PC-3 (cell line): ENCODE measurements at regions not wholly inside any gene's neighbourhood (a gene's known extent, or its start where the extent isn't known, plus 50 kb on each side); places are given as distances from the start of the nearest gene placed in this dataset.

Experiments
- ATAC-seq: fragments of 200-7000 bp; cut with Tn5 transposase; 2 replicates; pipeline ENCODE4 v1.9.1; 2020; ENCODE audit warnings: mild to moderate bottlenecking, moderate library complexity
- BruUV-seq: library from RNA; stranded (reverse); fragments of 400-500 nt; replicated peaks from 2 replicates; lab custom pipeline; 2021; lab: Mats Ljungman, UMichigan
- CTCF ChIA-PET: fragments of 300-600 bp; sonication (Branson Sonifier 250); formaldehyde crosslinking; loops from one replicate; lab custom pipeline; 2022; ENCODE audit warnings: antibody characterized with exemption; lab: Charles Lee
- POLR2A ChIA-PET: fragments of 300-600 bp; sonication (Branson Sonifier 250); formaldehyde crosslinking; loops from one replicate; lab custom pipeline; 2022; ENCODE audit warnings: antibody characterized with exemption; ENCODE audit not compliant: unreplicated experiment; lab: Charles Lee
- DNase-seq: peaks from one replicate; pipeline ENCODE4 v3.0.0-alpha.2; 2015
- H2AFZ ChIP-seq: fragments of 300-600 bp; sonication (generic); 2 replicates; pipeline ENCODE4 v1.6.0; 2016; ENCODE audit warnings: antibody characterized with exemption, low read length
- H3F3A ChIP-seq: fragments of 300-600 bp; sonication (generic); one replicate; pipeline ENCODE4 v1.6.0; 2017; ENCODE audit warnings: antibody characterized with exemption, low read length, control low read depth, mild to moderate bottlenecking; ENCODE audit not compliant: unreplicated experiment
- H3K27ac ChIP-seq: fragments of 300-600 bp; sonication (generic); 2 replicates; pipeline ENCODE4 v1.5.1; 2016; ENCODE audit warnings: mild to moderate bottlenecking, low read length
- H3K27me3 ChIP-seq: fragments of 300-600 bp; sonication (generic); 2 replicates; pipeline ENCODE4 v1.6.1; 2016; ENCODE audit warnings: low read length, mixed read lengths
- H3K36me3 ChIP-seq: fragments of 300-600 bp; sonication (generic); 2 replicates; pipeline ENCODE4 v1.6.1; 2016; ENCODE audit warnings: low read depth, mixed run types, low read length, mixed read lengths
- H3K4me1 ChIP-seq: fragments of 300-600 bp; sonication (generic); 2 replicates; pipeline ENCODE4 v1.5.1; 2016; ENCODE audit warnings: low read length; ENCODE audit not compliant: insufficient read depth
- H3K4me2 ChIP-seq: fragments of 300-600 bp; sonication (generic); 2 replicates; pipeline ENCODE4 v1.6.0; 2016; ENCODE audit warnings: low read length
- H3K4me3 ChIP-seq: fragments of 300-600 bp; sonication (generic); 2 replicates; pipeline ENCODE4 v1.5.1; 2016; ENCODE audit warnings: mild to moderate bottlenecking, low read length, mixed read lengths
- H3K79me2 ChIP-seq: fragments of 300-600 bp; sonication (generic); 2 replicates; pipeline ENCODE4 v1.6.1; 2017; ENCODE audit warnings: low read length, mixed read lengths
- H3K9ac ChIP-seq: fragments of 300-600 bp; sonication (generic); 2 replicates; pipeline ENCODE4 v1.6.0; 2016; ENCODE audit warnings: mild to moderate bottlenecking, low read length
- H3K9me2 ChIP-seq: fragments of 300-600 bp; sonication (generic); replicated peaks from 2 replicates; pipeline ENCODE4 v1.6.1; 2016; ENCODE audit warnings: mixed run types, low read length, mixed read lengths
- H3K9me3 ChIP-seq: fragments of 300-600 bp; sonication (generic); 2 replicates; pipeline ENCODE4 v1.6.1; 2016; ENCODE audit warnings: low read length, mixed read lengths
- H4K20me1 ChIP-seq: fragments of 300-600 bp; sonication (generic); 2 replicates; pipeline ENCODE4 v1.6.1; 2016; ENCODE audit warnings: low read length, mixed read lengths
- EZH2 ChIP-seq: fragments of 300-600 bp; sonication (generic); IDR thresholded peaks from one replicate; pipeline ENCODE4 v1.6.1; 2017; ENCODE audit warnings: antibody characterized with exemption, mild to moderate bottlenecking, low read length; ENCODE audit not compliant: unreplicated experiment
- EZH2phosphoT487 ChIP-seq: fragments of 300-600 bp; sonication (generic); IDR thresholded peaks from 2 replicates; pipeline ENCODE4 v1.6.1; 2018; ENCODE audit warnings: mild to moderate bottlenecking, antibody characterized with exemption, low read length, borderline replicate concordance
- intact Hi-C: fragments of 100-400 bp; cut with micrococcal nuclease; formaldehyde crosslinking; loops from 2 replicates; pipeline ENCODE4 v1.9.0; 2023
- TF ChIP-seq, protein P1 (sequence below): fragments of 300-600 bp; sonication (generic); conservative IDR thresholded peaks from 2 replicates; pipeline ENCODE4 v1.5.1; 2017; ENCODE audit warnings: antibody characterized with exemption, low read depth, mild to moderate bottlenecking, low read length

- CTCF ChIA-PET: no interaction called here
- H3K79me2 ChIP-seq: no peaks in the 10 kb centered on the region
- no peak overlapping the region for H3K4me3 ChIP-seq
- no peak overlapping the region for H3K27ac ChIP-seq
- H3K4me2 ChIP-seq: no peak overlapping the region
- no peaks in the 10 kb centered on the region for H3K9me3 ChIP-seq
- ATAC-seq (no peak), DNase-seq (no peak)
- no TSS peak for BruUV-seq
- TF ChIP-seq EZH2 (no peak), EZH2phosphoT487 (no peak)
- TF ChIP-seq, protein P1, sequence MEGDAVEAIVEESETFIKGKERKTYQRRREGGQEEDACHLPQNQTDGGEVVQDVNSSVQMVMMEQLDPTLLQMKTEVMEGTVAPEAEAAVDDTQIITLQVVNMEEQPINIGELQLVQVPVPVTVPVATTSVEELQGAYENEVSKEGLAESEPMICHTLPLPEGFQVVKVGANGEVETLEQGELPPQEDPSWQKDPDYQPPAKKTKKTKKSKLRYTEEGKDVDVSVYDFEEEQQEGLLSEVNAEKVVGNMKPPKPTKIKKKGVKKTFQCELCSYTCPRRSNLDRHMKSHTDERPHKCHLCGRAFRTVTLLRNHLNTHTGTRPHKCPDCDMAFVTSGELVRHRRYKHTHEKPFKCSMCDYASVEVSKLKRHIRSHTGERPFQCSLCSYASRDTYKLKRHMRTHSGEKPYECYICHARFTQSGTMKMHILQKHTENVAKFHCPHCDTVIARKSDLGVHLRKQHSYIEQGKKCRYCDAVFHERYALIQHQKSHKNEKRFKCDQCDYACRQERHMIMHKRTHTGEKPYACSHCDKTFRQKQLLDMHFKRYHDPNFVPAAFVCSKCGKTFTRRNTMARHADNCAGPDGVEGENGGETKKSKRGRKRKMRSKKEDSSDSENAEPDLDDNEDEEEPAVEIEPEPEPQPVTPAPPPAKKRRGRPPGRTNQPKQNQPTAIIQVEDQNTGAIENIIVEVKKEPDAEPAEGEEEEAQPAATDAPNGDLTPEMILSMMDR: no peak
- H3K27me3 ChIP-seq: peaks cover 37% of the 10 kb centered on the region
- no peak overlapping the region for H3K9ac ChIP-seq
- H3K4me1 ChIP-seq: no peaks in the 10 kb centered on the region
- no peaks in the 10 kb centered on the region for H3K36me3 ChIP-seq
- H3F3A ChIP-seq: no peaks in the 10 kb centered on the region
- intact Hi-C loops: no loop called here
- no peaks in the 10 kb centered on the region for H3K9me2 ChIP-seq
- POLR2A ChIA-PET: no interaction called here
- no peak overlapping the region for H2AFZ ChIP-seq
- H4K20me1 ChIP-seq: no peaks in the 10 kb centered on the region
These were observed 116.4 kb upstream of the B3GAT1 start for GRCh38 chr11:134528453-134528852.

DNA sequence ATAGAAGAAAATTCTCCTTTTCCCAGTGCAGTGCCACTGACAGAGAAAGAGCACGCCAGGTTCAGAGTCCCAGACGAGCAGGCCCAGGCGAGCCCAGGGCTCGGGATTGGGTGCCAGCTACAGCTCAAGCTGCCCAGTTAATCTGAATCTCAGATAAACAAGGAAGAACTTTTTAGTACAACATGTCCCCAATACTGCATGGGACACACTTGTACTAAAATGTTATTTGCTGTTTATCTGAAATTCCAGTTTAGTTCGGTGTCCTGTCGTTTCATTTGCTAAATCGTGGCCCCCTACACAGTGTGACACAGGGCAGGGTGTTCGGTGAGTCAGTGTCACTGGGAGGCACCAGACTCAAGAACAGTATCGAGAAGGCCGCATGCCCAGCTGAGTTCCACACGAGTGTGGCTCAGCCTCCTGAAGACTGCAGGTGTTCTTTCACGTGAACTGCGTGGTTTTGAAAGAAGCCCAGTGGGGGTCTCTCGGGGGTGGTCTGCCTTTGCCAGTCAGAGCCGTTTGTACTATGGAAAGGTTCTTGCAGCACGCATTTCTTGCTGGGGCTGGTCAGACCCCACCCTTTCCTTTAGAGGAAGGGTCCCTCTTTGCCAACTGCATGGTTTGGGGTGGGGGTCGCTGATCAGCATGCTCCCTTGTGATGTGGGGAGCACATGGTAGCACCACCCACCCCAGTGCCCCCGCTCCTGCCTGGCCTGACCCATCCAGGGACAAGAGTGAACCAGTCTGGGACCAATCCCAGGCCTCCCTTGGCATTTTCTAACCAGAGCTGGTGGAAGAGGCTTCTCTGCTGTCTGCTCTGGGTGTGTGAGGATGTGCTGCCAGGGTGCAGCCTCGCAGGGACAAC lies 115.6 kb upstream of the B3GAT1 start:
- Histone ChIP-seq H2AFZ (no peak overlapping the region), H3K9me2 (no peaks in the 10 kb centered on the region), H3K9me3 (no peaks in the 10 kb centered on the region), H3K9ac (no peak overlapping the region), H3K79me2 (no peaks in the 10 kb centered on the region), H3K27me3 (peaks cover 37% of the 10 kb centered on the region), H3F3A (no peaks in the 10 kb centered on the region), H3K4me1 (no peaks in the 10 kb centered on the region), H3K36me3 (no peaks in the 10 kb centered on the region), H3K4me2 (no peak overlapping the region), H3K4me3 (no peak overlapping the region), H4K20me1 (no peaks in the 10 kb centered on the region), H3K27ac (no peak overlapping the region)
- ChIA-PET CTCF (no interaction called here), POLR2A (no interaction called here)
- TF ChIP-seq EZH2phosphoT487 (no peak), EZH2 (no peak)
- TF ChIP-seq, protein P1: no peak
- BruUV-seq: no TSS peak
- DNase-seq: no peak
- intact Hi-C loops: no loop called here
- no peak for ATAC-seq
